Natural killer cell (primary cell): ENCODE measurements at regions not wholly inside any gene's neighbourhood (a gene's known extent, or its start where the extent isn't known, plus 50 kb on each side); places are given as distances from the start of the nearest gene placed in this dataset.

Source experiments
- ATAC-seq, 3 donors: fragments of 150-1000 bp in 2 of 3; fragments of 200-7000 bp in 1 of 3; cut with Tn5 transposase; 1 replicate in 1 of 3; 2 replicates in 2 of 3; pipeline ENCODE4 v1.10.0; 2021; ENCODE audit warnings: mild to moderate bottlenecking in 2 of 3, moderate library complexity in 2 of 3
- DNase-seq, 2 donors: peaks; one replicate each; pipeline versions ENCODE4 v3.0.0 to v3.0.0-alpha.2; 2013 to 2021; ENCODE audit warnings: mixed read lengths in 1 of 2
- H3K27ac ChIP-seq: one replicate; pipeline ENCODE4 v1.5.1; 2013; ENCODE audit warnings: mild to moderate bottlenecking, low read length
- H3K27me3 ChIP-seq: one replicate; pipeline ENCODE4 v1.6.1; 2013; ENCODE audit warnings: low read length; ENCODE audit not compliant: control insufficient read depth, insufficient read depth
- H3K36me3 ChIP-seq: one replicate; pipeline ENCODE4 v1.6.1; 2013; ENCODE audit warnings: low read length; ENCODE audit not compliant: control insufficient read depth, insufficient read depth
- H3K4me1 ChIP-seq: one replicate; pipeline ENCODE4 v1.6.1; 2013; ENCODE audit warnings: low read length; ENCODE audit not compliant: control insufficient read depth, insufficient read depth
- H3K4me3 ChIP-seq: one replicate; pipeline ENCODE4 v1.5.1; 2013; ENCODE audit warnings: low read length
- H3K9me3 ChIP-seq: one replicate; pipeline ENCODE4 v1.6.1; 2013; ENCODE audit warnings: low read length; ENCODE audit not compliant: control insufficient read depth, insufficient read depth
- H3K27ac Mint-ChIP-seq, 2 donors: one replicate each; pipeline ENCODE4 v1.8.0; 2022; ENCODE audit warnings: mild to moderate bottlenecking in 2 of 2, mixed read lengths in 2 of 2, moderate library complexity in 1 of 2
- H3K27me3 Mint-ChIP-seq, 2 donors: one replicate each; pipeline ENCODE4 v1.8.0; 2022; ENCODE audit warnings: low read depth in 2 of 2, mixed read lengths in 2 of 2
- H3K36me3 Mint-ChIP-seq: one replicate; pipeline ENCODE4 v1.8.0; 2022; ENCODE audit warnings: mixed read lengths
- H3K4me1 Mint-ChIP-seq, 2 donors: one replicate each; pipeline ENCODE4 v1.8.0; 2022; ENCODE audit warnings: mixed read lengths in 2 of 2
- H3K4me3 Mint-ChIP-seq: one replicate; pipeline ENCODE4 v1.8.0; 2022; ENCODE audit warnings: mild to moderate bottlenecking, moderate library complexity, mixed read lengths
- H3K9me3 Mint-ChIP-seq, 2 donors: one replicate each; pipeline ENCODE4 v1.8.0; 2022; ENCODE audit warnings: mixed read lengths in 2 of 2
- CTCF ChIP-seq: fragments of 200-600 bp; IDR thresholded peaks from one replicate; pipeline ENCODE4 v1.8.0; 2022; ENCODE audit warnings: antibody characterized with exemption
- WGBS: methylation state at CpG from one replicate; pipeline ENCODE4 v1.1.7; 2013; ENCODE audit warnings: missing lambda C conversion rate; ENCODE audit not compliant: insufficient coverage; 5-methylcytosine and 5-hydroxymethylcytosine counted together
- intact Hi-C: fragments of 100-400 bp; cut with micrococcal nuclease; formaldehyde crosslinking; loops from one replicate; pipeline ENCODE4 v1.14.2; 2022

- WGBS, result 95% methylated on average over 6 of the region's 6 CpGs
- H3K9me3 ChIP-seq, result peaks cover 6% of the 10 kb centered on the region
- no peaks in the 10 kb centered on the region for H3K4me1 ChIP-seq
- no peak overlapping the region for H3K4me3 ChIP-seq
- no peak overlapping the region for H3K27ac Mint-ChIP-seq
- no peak overlapping the region for H3K4me3 Mint-ChIP-seq
- no peak for TF ChIP-seq CTCF
- ATAC-seq, result no peak
- H3K27me3 ChIP-seq, result no peaks in the 10 kb centered on the region
- no peak overlapping the region for H3K27ac ChIP-seq
- DNase-seq, result no peak
- H3K4me1 Mint-ChIP-seq, result no peaks in the 10 kb centered on the region
- intact Hi-C loops, result no loop called here
- no peaks in the 10 kb centered on the region for H3K9me3 Mint-ChIP-seq
- no peaks in the 10 kb centered on the region for H3K36me3 Mint-ChIP-seq
- no peaks in the 10 kb centered on the region for H3K36me3 ChIP-seq
- H3K27me3 Mint-ChIP-seq, result peaks cover 0 to 3% of the 10 kb centered on the region in 2 donors
These were observed 158.5 kb upstream of the KL start for GRCh38 chr13:32857689-32858088.

DNA sequence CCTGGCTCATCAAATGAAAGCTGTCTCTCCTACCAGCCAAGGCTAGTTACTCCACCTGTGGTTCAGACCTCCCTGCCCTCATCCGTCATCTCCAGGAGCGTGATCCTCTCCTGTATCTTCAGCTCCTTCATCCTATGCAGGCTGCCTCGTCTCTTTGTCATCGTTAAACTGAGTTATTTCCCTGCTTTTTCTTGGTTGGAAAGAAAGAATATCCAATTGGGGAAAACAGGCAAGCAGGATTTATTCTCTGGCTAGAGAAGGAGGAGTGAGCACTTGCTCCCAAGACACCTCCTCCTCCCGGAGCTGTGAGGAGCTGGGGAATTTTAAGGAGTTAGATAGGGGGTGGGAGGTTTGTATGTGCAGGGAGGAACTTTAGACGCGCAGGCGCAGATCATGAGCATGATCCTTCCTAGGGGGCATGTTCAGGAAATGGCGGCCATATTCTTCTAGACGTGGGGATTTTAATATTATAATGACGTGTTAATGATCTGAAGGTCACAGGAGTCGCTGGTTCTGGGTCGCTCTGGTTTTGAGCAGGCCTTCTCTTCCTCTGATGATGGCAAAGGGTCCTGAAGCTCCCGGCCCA, 156.4 kb upstream of the KL start:
- TF ChIP-seq CTCF, result no peak
- Histone ChIP-seq H3K27me3 (no peaks in the 10 kb centered on the region), H3K4me3 (no peak overlapping the region), H3K36me3 (no peaks in the 10 kb centered on the region), H3K4me1 (no peaks in the 10 kb centered on the region), H3K27ac (no peak overlapping the region), H3K9me3 (peaks cover 6% of the 10 kb centered on the region)
- no peaks in the 10 kb centered on the region for H3K9me3 Mint-ChIP-seq
- H3K27ac Mint-ChIP-seq, result no peak overlapping the region
- H3K27me3 Mint-ChIP-seq, result no peaks in the 10 kb centered on the region
- no peak overlapping the region for H3K4me3 Mint-ChIP-seq
- DNase-seq (no peak), ATAC-seq (no peak)
- H3K36me3 Mint-ChIP-seq, result no peaks in the 10 kb centered on the region
- no peaks in the 10 kb centered on the region for H3K4me1 Mint-ChIP-seq
- intact Hi-C loops, result no loop called here
- 93% methylated on average over 13 of the region's 14 CpGs for WGBS

- Mint-ChIP-seq H3K4me3 (no peak overlapping the region), H3K27ac (no peak overlapping the region), H3K36me3 (no peaks in the 10 kb centered on the region), H3K4me1 (no peaks in the 10 kb centered on the region), H3K9me3 (no peaks in the 10 kb centered on the region), H3K27me3 (no peaks in the 10 kb centered on the region)
- DNase-seq (no peak), ATAC-seq (no peak)
- intact Hi-C loops, result no loop called here
- Histone ChIP-seq H3K27ac (no peak overlapping the region), H3K4me3 (no peak overlapping the region), H3K27me3 (no peaks in the 10 kb centered on the region), H3K36me3 (no peaks in the 10 kb centered on the region), H3K9me3 (peaks cover 6% of the 10 kb centered on the region), H3K4me1 (no peaks in the 10 kb centered on the region)
- 88% methylated on average over 3 of the region's 3 CpGs for WGBS
- TF ChIP-seq CTCF, result no peak
These were observed 154.9 kb upstream of the KL start for GRCh38 chr13:32861304-32861703.

DNA sequence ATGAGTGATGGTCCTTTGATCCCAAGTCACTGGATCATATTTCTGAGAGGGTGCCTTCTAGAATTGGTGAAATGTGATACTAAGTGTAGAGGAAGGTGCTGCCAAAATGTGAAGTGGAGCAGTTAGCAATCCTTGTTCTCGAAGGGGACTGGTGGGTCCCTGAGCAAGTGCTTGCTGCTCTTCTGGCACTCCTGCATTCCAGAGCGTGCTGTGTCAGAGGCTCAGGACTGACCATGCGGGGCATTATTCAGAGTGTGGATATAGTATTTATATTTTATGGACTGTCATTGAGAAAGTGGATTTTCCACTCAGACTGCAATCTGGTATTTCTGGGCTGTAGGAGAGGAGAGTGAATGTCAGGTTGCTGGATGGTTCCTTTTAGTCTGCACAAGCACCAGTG, 152.6 kb upstream of the KL start:
- Mint-ChIP-seq H3K4me3 (no peak overlapping the region), H3K27me3 (no peaks in the 10 kb centered on the region), H3K4me1 (no peaks in the 10 kb centered on the region), H3K27ac (no peak overlapping the region), H3K9me3 (no peaks in the 10 kb centered on the region), H3K36me3 (no peaks in the 10 kb centered on the region)
- Histone ChIP-seq H3K27me3 (no peaks in the 10 kb centered on the region), H3K9me3 (peaks cover 6% of the 10 kb centered on the region), H3K4me1 (no peaks in the 10 kb centered on the region), H3K36me3 (no peaks in the 10 kb centered on the region), H3K4me3 (no peak overlapping the region), H3K27ac (no peak overlapping the region)
- WGBS, result 92% methylated on average over 3 of the region's 3 CpGs
- ATAC-seq (no peak), DNase-seq (no peak)
- no peak for TF ChIP-seq CTCF
- intact Hi-C loops, result no loop called here
